ENCODE measurements at regions not wholly inside any gene's neighbourhood (a gene's known extent, or its start where the extent isn't known, plus 50 kb on each side); places are given as distances from the start of the nearest gene placed in this dataset.

GRCh38 chr11:105269862-105270261, 130.3 kb upstream of the CARD18 start (continued):
- TF ChIP-seq ZNF146 (tag by site-specific recombination; IDR thresholded peaks at IDR 0.05), result no peak
- no peak for TF ChIP-seq KLF7 (tag by site-specific recombination; IDR thresholded peaks at IDR 0.05; ENCODE audit: borderline replicate concordance)
- TF ChIP-seq ZNF600 (tag by site-specific recombination; IDR thresholded peaks at IDR 0.05), result no peak
- TF ChIP-seq ZNF664 (tag by site-specific recombination; IDR thresholded peaks at IDR 0.05), result no peak
- no peak for TF ChIP-seq ZNF311 (tag by site-specific recombination; IDR thresholded peaks at IDR 0.05; ENCODE audit: borderline replicate concordance)
- no peak for TF ChIP-seq ZNF302 (tag by site-specific recombination; IDR thresholded peaks at IDR 0.05; ENCODE audit: low read depth)
- TF ChIP-seq ZSCAN23 (tag by site-specific recombination; IDR thresholded peaks at IDR 0.05), result no peak
- TF ChIP-seq ZNF433 (tag by site-specific recombination; IDR thresholded peaks at IDR 0.05; ENCODE audit: low read depth), result no peak
- TF ChIP-seq ZNF544 (tag by site-specific recombination; IDR thresholded peaks at IDR 0.05), result no peak
- TF ChIP-seq ZNF837 (tag by site-specific recombination; IDR thresholded peaks at IDR 0.05), result no peak
- no peak for TF ChIP-seq ZNF530 (tag by site-specific recombination; IDR thresholded peaks at IDR 0.05; ENCODE audit: low read depth)
- TF ChIP-seq ZSCAN30 (tag by site-specific recombination; IDR thresholded peaks at IDR 0.05), result no peak

GRCh38 chr11:105268404-105269062, 129.0 kb upstream of the CARD18 start:
- Histone ChIP-seq H3K27ac (ENCODE audit: extremely low read depth, low read depth, low read length) (no peak overlapping the region), H3K36me3 (ENCODE audit: control insufficient read depth in 2 of 2, insufficient read depth in 1 of 2, low read length in 2 of 2) (no peaks in the 10 kb centered on the region), H3K4me3 (ENCODE audit: low read depth, low read length) (no peak overlapping the region), H3K9me3 (ENCODE audit: control insufficient read depth, insufficient read depth, low read depth, low read length) (no peaks in the 10 kb centered on the region), H3K4me1 (ENCODE audit: control insufficient read depth, insufficient read depth, low read length) (no peaks in the 10 kb centered on the region)
- TF ChIP-seq, protein P1, sequence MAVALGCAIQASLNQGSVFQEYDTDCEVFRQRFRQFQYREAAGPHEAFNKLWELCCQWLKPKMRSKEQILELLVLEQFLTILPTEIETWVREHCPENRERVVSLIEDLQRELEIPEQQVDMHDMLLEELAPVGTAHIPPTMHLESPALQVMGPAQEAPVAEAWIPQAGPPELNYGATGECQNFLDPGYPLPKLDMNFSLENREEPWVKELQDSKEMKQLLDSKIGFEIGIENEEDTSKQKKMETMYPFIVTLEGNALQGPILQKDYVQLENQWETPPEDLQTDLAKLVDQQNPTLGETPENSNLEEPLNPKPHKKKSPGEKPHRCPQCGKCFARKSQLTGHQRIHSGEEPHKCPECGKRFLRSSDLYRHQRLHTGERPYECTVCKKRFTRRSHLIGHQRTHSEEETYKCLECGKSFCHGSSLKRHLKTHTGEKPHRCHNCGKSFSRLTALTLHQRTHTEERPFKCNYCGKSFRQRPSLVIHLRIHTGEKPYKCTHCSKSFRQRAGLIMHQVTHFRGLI (tag by site-specific recombination; IDR thresholded peaks at IDR 0.05), result no peak
- TF ChIP-seq RBAK (tag by site-specific recombination; IDR thresholded peaks at IDR 0.05), result no peak
- no peak for TF ChIP-seq KLF10 (tag by site-specific recombination; IDR thresholded peaks at IDR 0.05)
- TF ChIP-seq ZNF394 (tag by site-specific recombination; IDR thresholded peaks at IDR 0.05; ENCODE audit: borderline replicate concordance), result no peak
- TF ChIP-seq ZNF585B (tag by site-specific recombination; IDR thresholded peaks at IDR 0.05), result no peak
- TF ChIP-seq ZNF112 (tag by site-specific recombination; IDR thresholded peaks at IDR 0.05), result no peak
- TF ChIP-seq ZNF391 (tag by site-specific recombination; IDR thresholded peaks at IDR 0.05; ENCODE audit: borderline replicate concordance, low read depth), result no peak
- TF ChIP-seq ZNF776 (tag by site-specific recombination; IDR thresholded peaks at IDR 0.05; ENCODE audit: borderline replicate concordance), result no peak
- no peak for TF ChIP-seq ZNF558 (tag by site-specific recombination; IDR thresholded peaks at IDR 0.05)
- TF ChIP-seq ZFP41 (tag by site-specific recombination; IDR thresholded peaks at IDR 0.05; ENCODE audit: borderline replicate concordance), result no peak
- TF ChIP-seq KLF7 (tag by site-specific recombination; IDR thresholded peaks at IDR 0.05; ENCODE audit: borderline replicate concordance), result no peak
- no peak for TF ChIP-seq ZFP37 (tag by site-specific recombination; IDR thresholded peaks at IDR 0.05)
- TF ChIP-seq ZNF426 (tag by site-specific recombination; IDR thresholded peaks at IDR 0.05), result no peak
- TF ChIP-seq ZNF26 (tag by site-specific recombination; IDR thresholded peaks at IDR 0.05), result no peak
- no peak for TF ChIP-seq ZNF600 (tag by site-specific recombination; IDR thresholded peaks at IDR 0.05)
- TF ChIP-seq ZIC2 (tag by site-specific recombination; IDR thresholded peaks at IDR 0.05), result no peak
- POLR2A ChIA-PET, result no interaction called here
- CTCF ChIA-PET, result interaction anchor here (1.1 kb wide), 1 partner anchor 8 kb away, joined by 3 read pairs; no protein-coding TSS in a partner anchor
